ENCODE measurements at regions not wholly inside any gene's neighbourhood (a gene's known extent, or its start where the extent isn't known, plus 50 kb on each side); places are given as distances from the start of the nearest gene placed in this dataset.

DNA sequence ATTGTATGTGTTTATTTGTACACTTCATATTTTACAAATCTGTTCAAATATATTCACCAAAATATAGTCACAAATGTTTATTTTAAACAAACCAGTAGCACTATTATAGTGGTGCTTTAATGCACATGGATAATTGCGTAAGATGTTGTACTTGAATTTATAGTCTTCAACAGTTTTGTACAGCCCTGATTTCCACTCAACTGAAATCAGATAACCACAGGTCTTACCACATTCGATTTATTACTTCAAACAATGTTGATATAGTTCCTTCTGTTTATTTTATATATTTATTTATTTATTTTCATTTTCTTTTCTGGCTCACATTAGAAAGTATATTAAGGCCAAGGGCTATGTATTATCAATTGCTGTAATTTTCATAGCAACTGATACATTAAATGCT, 99.4 kb upstream of the ZNF804A start:
- no peak overlapping the region for H3K4me3 Mint-ChIP-seq
- H3K9me3 Mint-ChIP-seq = peaks cover 3% of the 10 kb centered on the region
- no peaks in the 10 kb centered on the region for H3K36me3 Mint-ChIP-seq (ENCODE audit: low read depth)
- H3K27ac Mint-ChIP-seq (ENCODE audit: unreplicated experiment) = no peak overlapping the region
- no peak for TF ChIP-seq CTCF (conservative IDR thresholded peaks at IDR 0.05)
- H3K27me3 Mint-ChIP-seq (ENCODE audit: low read depth) = no peaks in the 10 kb centered on the region
- no peak for DNase-seq (ENCODE audit: low read depth, low spot score)
- no peaks in the 10 kb centered on the region for H3K4me1 Mint-ChIP-seq

DNA sequence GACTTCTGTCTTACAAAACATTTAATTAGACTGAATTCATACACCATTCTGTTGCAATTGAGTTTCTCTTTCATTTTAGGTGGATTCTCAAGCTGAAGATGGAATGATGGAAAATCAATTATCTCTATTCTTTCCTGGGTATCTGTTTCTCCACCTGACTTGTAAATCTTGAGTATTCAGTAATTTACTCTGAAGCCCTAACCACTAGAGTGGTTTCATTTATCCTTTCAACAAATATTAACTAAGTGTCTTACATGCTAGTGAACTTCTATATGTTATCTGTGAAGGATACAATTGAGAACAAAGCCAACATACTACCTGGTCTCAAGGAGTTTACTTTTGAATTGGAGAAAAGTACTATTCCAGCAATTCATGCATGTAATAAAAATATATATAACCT, 94.1 kb upstream of the ZNF804A start:
- Mint-ChIP-seq H3K36me3 (ENCODE audit: low read depth) (no peaks in the 10 kb centered on the region), H3K4me3 (no peak overlapping the region), H3K9me3 (no peaks in the 10 kb centered on the region), H3K4me1 (no peaks in the 10 kb centered on the region), H3K27ac (ENCODE audit: unreplicated experiment) (no peak overlapping the region), H3K27me3 (ENCODE audit: low read depth) (no peaks in the 10 kb centered on the region)
- no peak for TF ChIP-seq CTCF (conservative IDR thresholded peaks at IDR 0.05)
- no peak for DNase-seq (ENCODE audit: low read depth, low spot score)

DNA sequence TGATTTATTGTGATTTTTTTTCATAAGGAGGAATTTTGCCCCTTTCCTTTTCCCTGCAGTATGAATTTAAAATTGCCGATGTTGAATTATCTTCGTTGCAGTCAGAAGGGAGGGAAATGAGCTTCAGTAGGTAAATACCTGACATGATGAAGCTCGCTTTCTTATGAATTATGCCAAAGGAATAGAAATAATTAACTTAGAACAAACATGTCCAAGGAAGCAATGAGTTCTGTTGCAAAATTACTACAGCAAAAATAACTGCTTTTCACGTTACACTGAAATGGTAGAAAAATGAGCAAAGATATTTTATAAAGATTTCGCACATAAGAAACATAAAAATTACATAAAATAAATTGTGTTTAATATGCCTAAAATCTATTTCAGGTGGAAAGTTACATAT, 91.1 kb upstream of the ZNF804A start:
- Mint-ChIP-seq H3K4me3 (no peak overlapping the region), H3K27me3 (ENCODE audit: low read depth) (no peaks in the 10 kb centered on the region), H3K36me3 (ENCODE audit: low read depth) (no peaks in the 10 kb centered on the region), H3K27ac (ENCODE audit: unreplicated experiment) (no peak overlapping the region), H3K4me1 (no peaks in the 10 kb centered on the region), H3K9me3 (no peaks in the 10 kb centered on the region)
- TF ChIP-seq CTCF (conservative IDR thresholded peaks at IDR 0.05) = no peak
- no peak for DNase-seq (ENCODE audit: low read depth, low spot score)

- H3K27ac Mint-ChIP-seq (ENCODE audit: unreplicated experiment) = no peak overlapping the region
- no peak overlapping the region for H3K4me3 Mint-ChIP-seq
- H3K36me3 Mint-ChIP-seq (ENCODE audit: low read depth) = no peaks in the 10 kb centered on the region
- TF ChIP-seq CTCF (conservative IDR thresholded peaks at IDR 0.05) = no peak
- no peaks in the 10 kb centered on the region for H3K4me1 Mint-ChIP-seq
- no peak for DNase-seq (ENCODE audit: low read depth, low spot score)
- no peaks in the 10 kb centered on the region for H3K9me3 Mint-ChIP-seq
- H3K27me3 Mint-ChIP-seq (ENCODE audit: low read depth) = no peaks in the 10 kb centered on the region
Observed at GRCh38 chr2:184517402-184517801, 80.9 kb upstream of the ZNF804A start.

- no peaks in the 10 kb centered on the region for H3K9me3 Mint-ChIP-seq
- TF ChIP-seq CTCF (conservative IDR thresholded peaks at IDR 0.05) = no peak
- H3K4me1 Mint-ChIP-seq = no peaks in the 10 kb centered on the region
- no peak overlapping the region for H3K4me3 Mint-ChIP-seq
- no peak for DNase-seq (ENCODE audit: low read depth, low spot score)
- H3K36me3 Mint-ChIP-seq (ENCODE audit: low read depth) = no peaks in the 10 kb centered on the region
- no peak overlapping the region for H3K27ac Mint-ChIP-seq (ENCODE audit: unreplicated experiment)
- no peaks in the 10 kb centered on the region for H3K27me3 Mint-ChIP-seq (ENCODE audit: low read depth)
Observed at GRCh38 chr2:184520441-184520840, 77.9 kb upstream of the ZNF804A start.

GRCh38 chr2:184523732-184524131, 74.6 kb upstream of the ZNF804A start:
- Mint-ChIP-seq H3K4me3 (no peak overlapping the region), H3K27me3 (ENCODE audit: low read depth) (no peaks in the 10 kb centered on the region), H3K4me1 (no peaks in the 10 kb centered on the region), H3K9me3 (peaks cover 7% of the 10 kb centered on the region), H3K27ac (ENCODE audit: unreplicated experiment) (no peak overlapping the region), H3K36me3 (ENCODE audit: low read depth) (peaks cover 4% of the 10 kb centered on the region)
- DNase-seq (ENCODE audit: low read depth, low spot score) = no peak
- no peak for TF ChIP-seq CTCF (conservative IDR thresholded peaks at IDR 0.05)

Data from neural crest cell (in vitro differentiated cells).